Body of pancreas (tissue), 4 donors: ENCODE measurements at regions not wholly inside any gene's neighbourhood (a gene's known extent, or its start where the extent isn't known, plus 50 kb on each side); places are given as distances from the start of the nearest gene placed in this dataset.

ENCODE experiments used
- ATAC-seq: fragments of 150-250 bp; one replicate; pipeline ENCODE4 v1.9.1; 2016
- DNase-seq, 4 donors: peaks; one replicate each; pipeline ENCODE4 v3.0.0-alpha.2; 2019
- H3K27ac ChIP-seq, 4 donors: fragments of 200-600 bp; sonication (generic); 1 replicate in 3 of 4; 2 replicates in 1 of 4; pipeline versions ENCODE4 v1.5.1 to v1.6.1; 2016 to 2019; ENCODE audit warnings: mild to moderate bottlenecking in 1 of 4, mixed read lengths in 1 of 4, moderate library complexity in 1 of 4
- H3K27me3 ChIP-seq, 2 donors: fragments of 200-600 bp; sonication (generic); one replicate each; pipeline ENCODE4 v1.6.0; 2016; ENCODE audit warnings: mild to moderate bottlenecking in 1 of 2
- H3K36me3 ChIP-seq, 2 donors: fragments of 200-600 bp; sonication (generic); replicated peaks in 1 of 2; 2 replicates each; pipeline ENCODE4 v1.5.1; 2016; ENCODE audit warnings: low read depth in 2 of 2; ENCODE audit not compliant: insufficient read depth in 1 of 2
- H3K4me1 ChIP-seq: fragments of 200-600 bp; sonication (generic); one replicate; pipeline ENCODE4 v1.6.0; 2016
- H3K4me3 ChIP-seq, 2 donors: fragments of 200-600 bp; sonication (generic); 1 replicate in 1 of 2; 2 replicates in 1 of 2; pipeline ENCODE4 v1.5.1; 2016 to 2019
- H3K9me3 ChIP-seq, 3 donors: fragments of 200-600 bp; sonication (generic); 1 replicate in 2 of 3; 2 replicates in 1 of 3; pipeline ENCODE4 v1.5.1; 2016
- POLR2A ChIP-seq, 3 donors: fragments of 450-650 bp; IDR thresholded peaks; one replicate each; pipeline ENCODE4 v1.6.1; 2016; ENCODE audit warnings: antibody characterized with exemption in 3 of 3, mild to moderate bottlenecking in 2 of 3
- WGBS, 2 donors: methylation state at CpG; one replicate each; pipeline ENCODE4 v1.1.5; 2017; 5-methylcytosine and 5-hydroxymethylcytosine counted together
- intact Hi-C: fragments of 100-400 bp; cut with DNase I; formaldehyde crosslinking; loops from one replicate; pipeline ENCODE4 v1.15.1; 2023
- TF ChIP-seq, protein P1 (sequence below), 7 experiments: fragments of 450-650 bp in 4 of 7; fragments of 200-600 bp in 3 of 7; sonication (generic) in 3 of 7; IDR thresholded peaks; one replicate each; pipeline ENCODE4 v1.5.1; 2016 to 2019; ENCODE audit warnings: antibody characterized with exemption in 7 of 7

DNA sequence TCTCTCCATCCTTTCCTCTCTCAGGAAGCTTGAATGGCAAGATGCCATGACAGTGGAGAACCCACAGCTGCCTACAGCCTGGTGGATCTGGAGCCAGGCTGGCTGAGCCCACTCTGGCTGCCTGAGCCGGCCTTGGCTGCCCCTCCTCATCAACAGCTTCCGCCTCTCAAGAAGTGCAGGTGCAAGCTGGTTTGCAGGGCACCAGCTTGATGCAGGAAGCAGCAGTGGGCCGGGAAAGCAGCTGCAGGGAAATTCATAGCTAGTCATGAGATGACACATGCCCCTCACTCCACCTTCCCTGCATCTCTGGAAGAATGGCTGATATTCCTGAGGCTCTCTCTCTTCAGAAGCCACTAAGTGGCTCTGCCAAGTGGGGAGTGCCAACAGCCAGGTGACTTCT, 289.1 kb downstream of the RPS29 start:
- DNase-seq, result no peak
- H3K9me3 ChIP-seq, result no peaks in the 10 kb centered on the region
- no peaks in the 10 kb centered on the region for H3K27me3 ChIP-seq
- 50 to 75% methylated on average over 3 of the region's 3 CpGs for WGBS, 2 donors
- no peak overlapping the region for H3K27ac ChIP-seq
- no peak overlapping the region for H3K4me3 ChIP-seq
- intact Hi-C loops, result no loop called here
- H3K4me1 ChIP-seq, result no peaks in the 10 kb centered on the region
- no peak for TF ChIP-seq POLR2A (IDR thresholded peaks at IDR 0.05)
- TF ChIP-seq, protein P1, sequence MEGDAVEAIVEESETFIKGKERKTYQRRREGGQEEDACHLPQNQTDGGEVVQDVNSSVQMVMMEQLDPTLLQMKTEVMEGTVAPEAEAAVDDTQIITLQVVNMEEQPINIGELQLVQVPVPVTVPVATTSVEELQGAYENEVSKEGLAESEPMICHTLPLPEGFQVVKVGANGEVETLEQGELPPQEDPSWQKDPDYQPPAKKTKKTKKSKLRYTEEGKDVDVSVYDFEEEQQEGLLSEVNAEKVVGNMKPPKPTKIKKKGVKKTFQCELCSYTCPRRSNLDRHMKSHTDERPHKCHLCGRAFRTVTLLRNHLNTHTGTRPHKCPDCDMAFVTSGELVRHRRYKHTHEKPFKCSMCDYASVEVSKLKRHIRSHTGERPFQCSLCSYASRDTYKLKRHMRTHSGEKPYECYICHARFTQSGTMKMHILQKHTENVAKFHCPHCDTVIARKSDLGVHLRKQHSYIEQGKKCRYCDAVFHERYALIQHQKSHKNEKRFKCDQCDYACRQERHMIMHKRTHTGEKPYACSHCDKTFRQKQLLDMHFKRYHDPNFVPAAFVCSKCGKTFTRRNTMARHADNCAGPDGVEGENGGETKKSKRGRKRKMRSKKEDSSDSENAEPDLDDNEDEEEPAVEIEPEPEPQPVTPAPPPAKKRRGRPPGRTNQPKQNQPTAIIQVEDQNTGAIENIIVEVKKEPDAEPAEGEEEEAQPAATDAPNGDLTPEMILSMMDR (IDR thresholded peaks at IDR 0.05), result no peak
- H3K36me3 ChIP-seq, result no peaks in the 10 kb centered on the region
- ATAC-seq, result no peak

DNA sequence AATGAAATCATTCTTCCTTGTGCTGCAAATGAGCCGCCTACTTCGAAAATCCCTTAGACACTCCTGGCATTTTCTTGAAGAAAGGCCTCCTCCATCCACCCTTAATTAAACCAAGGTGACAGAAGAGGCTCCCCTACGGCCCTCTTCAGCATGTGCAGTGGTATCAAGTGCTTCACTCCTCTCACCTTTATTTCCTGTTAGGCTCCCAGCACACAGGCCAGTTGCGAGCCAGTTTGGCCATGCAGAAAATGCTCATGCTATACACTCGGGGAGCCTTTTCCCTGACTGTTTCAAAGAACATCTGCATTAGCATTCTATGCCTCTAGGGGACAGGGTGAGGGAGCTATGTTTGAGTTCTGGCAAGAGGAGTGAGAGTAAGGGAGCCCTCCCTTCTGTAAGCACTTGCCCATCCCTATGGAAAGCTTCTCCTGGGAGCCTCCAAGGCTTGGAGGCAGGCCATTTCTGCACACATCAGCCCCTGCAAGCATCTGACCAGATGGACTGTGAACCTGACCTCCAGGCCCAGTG, 291.5 kb downstream of the RPS29 start:
- H3K4me1 ChIP-seq, result no peaks in the 10 kb centered on the region
- no peak overlapping the region for H3K27ac ChIP-seq
- H3K36me3 ChIP-seq, result no peaks in the 10 kb centered on the region
- WGBS, 2 donors, result 37 to 46% methylated on average over 5 of the region's 5 CpGs
- intact Hi-C loops, result no loop called here
- H3K9me3 ChIP-seq, result no peaks in the 10 kb centered on the region
- H3K27me3 ChIP-seq, result no peaks in the 10 kb centered on the region
- DNase-seq (no peak), ATAC-seq (no peak)
- TF ChIP-seq, protein P1 (IDR thresholded peaks at IDR 0.05), result no peak
- no peak for TF ChIP-seq POLR2A (IDR thresholded peaks at IDR 0.05)
- H3K4me3 ChIP-seq, result no peak overlapping the region

DNA sequence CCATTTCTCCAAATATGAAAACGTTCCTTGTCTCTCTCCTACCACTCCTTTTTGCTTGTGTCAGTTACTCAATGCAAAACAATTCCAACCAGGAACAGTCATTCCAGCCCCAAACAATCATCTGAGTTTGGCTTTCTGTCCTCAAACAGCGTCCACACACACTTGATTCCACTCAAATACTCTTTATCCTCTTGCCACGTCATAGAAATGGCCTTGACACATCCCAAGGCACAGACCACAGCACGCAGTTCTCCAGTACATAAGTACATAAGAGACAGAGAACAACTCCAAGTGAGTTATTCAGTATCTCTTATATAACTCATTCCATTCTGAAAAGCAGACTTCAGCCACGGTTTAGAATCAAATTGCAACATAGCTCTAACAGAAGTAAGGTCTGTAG, 299.2 kb downstream of the RPS29 start:
- Histone ChIP-seq H3K36me3 (no peaks in the 10 kb centered on the region), H3K4me3 (no peak overlapping the region), H3K27ac (no peak overlapping the region), H3K4me1 (no peaks in the 10 kb centered on the region), H3K27me3 (no peaks in the 10 kb centered on the region), H3K9me3 (no peaks in the 10 kb centered on the region)
- WGBS, 2 donors, result 28 to 30% methylated on average over 5 of the region's 5 CpGs
- intact Hi-C loops, result no loop called here
- no peak for ATAC-seq
- no peak for TF ChIP-seq POLR2A (IDR thresholded peaks at IDR 0.05)
- TF ChIP-seq, protein P1 (IDR thresholded peaks at IDR 0.05), result no peak
- no peak for DNase-seq

DNA sequence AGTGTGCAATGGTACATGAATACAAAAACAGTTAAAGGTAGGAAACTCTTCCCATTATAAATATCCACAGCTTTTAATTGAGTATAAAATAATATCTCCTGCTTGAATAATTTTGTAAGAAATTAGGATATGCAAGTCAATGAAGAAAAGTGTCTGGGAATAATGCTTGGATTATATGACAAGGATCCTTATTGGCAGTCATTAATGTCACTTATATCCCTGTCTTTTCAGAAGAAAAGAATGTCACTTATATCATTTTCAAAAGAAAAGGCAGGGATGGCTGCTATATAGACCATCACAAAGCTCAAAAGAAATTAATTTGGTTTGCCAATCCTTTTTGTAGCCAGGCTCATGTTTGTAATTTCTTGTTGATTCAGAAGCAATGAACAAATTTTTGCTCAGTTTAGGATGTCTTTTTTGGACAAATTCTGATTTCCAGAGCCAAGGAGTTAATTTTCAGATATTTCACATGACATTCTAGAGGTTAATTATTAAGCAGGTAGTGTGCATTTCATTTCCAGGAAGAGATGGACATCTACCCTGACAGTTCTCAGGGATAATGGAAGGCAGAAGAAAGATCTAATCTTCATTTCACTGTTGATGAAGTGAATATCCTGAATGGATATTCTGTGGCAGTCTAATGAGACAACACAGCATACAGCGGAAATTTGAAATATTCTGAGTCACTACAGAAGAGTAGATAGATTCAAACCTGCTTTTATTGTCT, 299.8 kb downstream of the RPS29 start:
- H3K27ac ChIP-seq, result no peak overlapping the region
- 66 to 82% methylated on average over 1 of the region's 1 CpG for WGBS, 2 donors
- ATAC-seq, result no peak

More for the DNA sequence above, 299.8 kb downstream of the RPS29 start:
- TF ChIP-seq POLR2A (IDR thresholded peaks at IDR 0.05), result no peak
- TF ChIP-seq, protein P1 (IDR thresholded peaks at IDR 0.05), result no peak
- no peaks in the 10 kb centered on the region for H3K4me1 ChIP-seq
- H3K27me3 ChIP-seq, result no peaks in the 10 kb centered on the region
- no peaks in the 10 kb centered on the region for H3K9me3 ChIP-seq
- H3K4me3 ChIP-seq, result no peak overlapping the region
- no peaks in the 10 kb centered on the region for H3K36me3 ChIP-seq
- no peak for DNase-seq
- intact Hi-C loops, result no loop called here
